ENCODE measurements at regions not wholly inside any gene's neighbourhood (a gene's known extent, or its start where the extent isn't known, plus 50 kb on each side); places are given as distances from the start of the nearest gene placed in this dataset.
"Not testable (repeated sequence)": the region's sequence is repeated elsewhere in the genome, so short reads cannot be mapped to it uniquely, and the experiment has no call there.

DNA sequence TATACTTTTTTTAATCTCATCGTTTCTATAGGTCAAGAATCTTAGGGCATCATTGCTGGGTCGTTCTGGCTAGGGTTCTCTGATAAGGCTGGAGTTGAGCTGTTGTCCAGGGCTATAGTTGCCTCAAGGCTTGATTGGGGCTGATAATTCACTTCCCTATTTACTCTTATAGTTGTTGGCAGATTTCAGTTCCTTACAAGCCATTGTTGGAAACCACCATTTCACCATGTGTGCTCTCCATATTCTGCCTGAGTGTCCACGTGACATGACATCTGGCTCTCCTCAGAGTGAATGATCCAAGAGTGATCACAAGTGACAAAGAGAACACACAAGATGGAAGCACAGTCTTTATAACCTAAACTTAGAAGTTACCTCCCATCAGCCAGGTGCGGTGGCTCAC lies 852.2 kb downstream of the EFNA5 start:
- Histone ChIP-seq H3K27ac (ENCODE audit: low read length) (no peak overlapping the region), H3K4me3 (ENCODE audit: low read length) (no peak overlapping the region), H3K4me1 (ENCODE audit: control insufficient read depth, insufficient read depth, low read length) (no peaks in the 10 kb centered on the region), H3K27me3 (ENCODE audit: control insufficient read depth, insufficient read depth) (no peaks in the 10 kb centered on the region), H3K9me3 (ENCODE audit: control insufficient read depth, low read length) (no peaks in the 10 kb centered on the region)
- ATAC-seq (no peak), DNase-seq (no peak)
- intact Hi-C loops (cut with DNase I): no loop called here
- whole genome bisulfite sequencing: 79% methylated on average over 4 of the region's 4 CpGs

- 65% methylated on average over 2 of the region's 2 CpGs for WGBS
- DNase-seq (no peak), ATAC-seq (no peak)
- intact Hi-C loops (cut with DNase I): no loop called here
- H3K9me3 ChIP-seq (ENCODE audit: control insufficient read depth, low read length): no peaks in the 10 kb centered on the region
- H3K4me3 ChIP-seq (ENCODE audit: low read length): no peak overlapping the region
- H3K4me1 ChIP-seq (ENCODE audit: control insufficient read depth, insufficient read depth, low read length): no peaks in the 10 kb centered on the region
- no peak overlapping the region for H3K27ac ChIP-seq (ENCODE audit: low read length)
- no peaks in the 10 kb centered on the region for H3K27me3 ChIP-seq (ENCODE audit: control insufficient read depth, insufficient read depth)
Measured at GRCh38 chr5:106814961-106815360, 855.8 kb downstream of the EFNA5 start.

- Histone ChIP-seq H3K4me1 (ENCODE audit: control insufficient read depth, insufficient read depth, low read length) (no peaks in the 10 kb centered on the region), H3K27me3 (ENCODE audit: control insufficient read depth, insufficient read depth) (no peaks in the 10 kb centered on the region), H3K9me3 (ENCODE audit: control insufficient read depth, low read length) (no peaks in the 10 kb centered on the region), H3K27ac (ENCODE audit: low read length) (no peak overlapping the region), H3K4me3 (ENCODE audit: low read length) (no peak overlapping the region)
- intact Hi-C loops (cut with DNase I): no loop called here
- WGBS: 59% methylated on average over 3 of the region's 3 CpGs
- ATAC-seq: no peak
- no peak for DNase-seq
Measured at GRCh38 chr5:106801554-106801953, 869.2 kb downstream of the EFNA5 start.

DNA sequence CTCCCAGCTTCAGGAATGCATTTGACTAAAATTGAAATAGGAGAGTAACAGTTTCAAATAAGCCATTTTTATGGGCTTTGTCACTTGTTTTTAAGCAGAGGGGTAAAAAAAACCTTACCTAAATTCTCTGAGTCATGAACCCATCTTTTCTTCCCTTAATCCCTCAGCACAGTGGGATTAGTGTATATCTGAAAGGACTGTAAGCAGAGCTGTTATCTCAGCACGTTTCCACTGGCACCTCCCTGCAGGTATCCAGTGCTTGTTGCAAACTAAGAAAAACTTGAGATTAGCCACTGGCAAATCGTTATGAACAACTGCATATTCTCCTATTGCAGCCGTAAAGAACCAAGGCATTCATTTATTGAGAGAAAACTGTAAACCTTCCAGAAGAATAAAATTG lies 872.7 kb downstream of the EFNA5 start:
- no peak overlapping the region for H3K4me3 ChIP-seq (ENCODE audit: low read length)
- 44% methylated on average over 3 of the region's 3 CpGs for WGBS
- H3K4me1 ChIP-seq (ENCODE audit: control insufficient read depth, insufficient read depth, low read length): no peaks in the 10 kb centered on the region
- DNase-seq: no peak
- no peak for ATAC-seq
- H3K27me3 ChIP-seq (ENCODE audit: control insufficient read depth, insufficient read depth): no peaks in the 10 kb centered on the region
- intact Hi-C loops (cut with DNase I): no loop called here
- no peaks in the 10 kb centered on the region for H3K9me3 ChIP-seq (ENCODE audit: control insufficient read depth, low read length)
- H3K27ac ChIP-seq (ENCODE audit: low read length): no peak overlapping the region

GRCh38 chr5:106796081-106796480 lies 874.7 kb downstream of the EFNA5 start:
- intact Hi-C loops (cut with DNase I): no loop called here
- ATAC-seq (no peak), DNase-seq (no peak)
- Histone ChIP-seq H3K27me3 (ENCODE audit: control insufficient read depth, insufficient read depth) (no peaks in the 10 kb centered on the region), H3K27ac (ENCODE audit: low read length) (no peak overlapping the region), H3K4me1 (ENCODE audit: control insufficient read depth, insufficient read depth, low read length) (no peaks in the 10 kb centered on the region), H3K9me3 (ENCODE audit: control insufficient read depth, low read length) (no peaks in the 10 kb centered on the region), H3K4me3 (ENCODE audit: low read length) (no peak overlapping the region)
- 72% methylated on average over 3 of the region's 3 CpGs for WGBS

DNA sequence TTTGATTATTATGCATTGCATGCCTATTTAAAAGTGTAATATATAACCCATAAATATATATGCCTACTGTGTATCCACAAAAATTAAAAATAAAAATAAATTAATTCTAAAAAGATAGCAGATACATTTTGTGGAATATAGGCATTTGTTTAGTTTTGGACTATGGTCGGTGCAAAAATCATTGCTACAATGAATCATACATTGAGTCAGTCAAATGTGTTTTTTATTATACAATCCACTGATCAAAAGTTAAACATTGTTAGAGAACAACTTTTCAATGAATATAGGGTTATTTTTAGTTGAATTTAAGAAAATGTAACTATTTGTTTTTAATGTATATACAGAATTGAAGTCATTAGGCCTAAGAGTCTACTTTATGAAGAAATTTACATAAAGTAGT lies 885.9 kb downstream of the EFNA5 start:
- 97% methylated on average over 1 of the region's 1 CpG for WGBS

DNA sequence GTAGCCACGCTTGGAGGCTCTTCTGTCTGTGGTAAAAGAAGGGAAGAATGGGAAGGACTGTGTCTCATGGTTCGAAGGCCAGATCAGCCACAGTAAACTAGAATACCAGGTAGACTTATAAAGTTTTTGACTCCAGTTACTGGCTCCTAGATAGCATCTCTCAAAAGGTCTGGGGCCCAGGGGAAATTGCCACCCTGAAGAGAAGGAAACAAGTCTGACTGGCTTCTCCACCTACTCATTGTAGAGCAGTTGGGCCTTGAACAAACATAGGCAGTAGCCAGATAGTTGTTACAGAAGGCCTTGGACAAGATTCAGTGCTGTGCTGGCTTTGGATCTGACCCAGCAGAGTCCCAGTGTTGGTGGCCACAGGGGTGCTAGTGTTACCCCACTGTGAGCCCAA lies 890.4 kb downstream of the EFNA5 start:
- ATAC-seq (no peak), DNase-seq (no peak)
- no peak overlapping the region for H3K4me3 ChIP-seq (ENCODE audit: low read length)
- 83% methylated on average over 2 of the region's 2 CpGs for WGBS
- H3K9me3 ChIP-seq (ENCODE audit: control insufficient read depth, low read length): no peaks in the 10 kb centered on the region
- intact Hi-C loops (cut with DNase I): no loop called here
- H3K27me3 ChIP-seq (ENCODE audit: control insufficient read depth, insufficient read depth): no peaks in the 10 kb centered on the region
- H3K4me1 ChIP-seq (ENCODE audit: control insufficient read depth, insufficient read depth, low read length): no peaks in the 10 kb centered on the region
- no peak overlapping the region for H3K27ac ChIP-seq (ENCODE audit: low read length)

More for the DNA sequence above, 885.9 kb downstream of the EFNA5 start:
- intact Hi-C loops (cut with DNase I): no loop called here
- no peak for DNase-seq
- Histone ChIP-seq H3K4me3 (ENCODE audit: low read length) (no peak overlapping the region), H3K4me1 (ENCODE audit: control insufficient read depth, insufficient read depth, low read length) (no peaks in the 10 kb centered on the region), H3K27ac (ENCODE audit: low read length) (no peak overlapping the region), H3K9me3 (ENCODE audit: control insufficient read depth, low read length) (no peaks in the 10 kb centered on the region), H3K27me3 (ENCODE audit: control insufficient read depth, insufficient read depth) (no peaks in the 10 kb centered on the region)
- no peak for ATAC-seq

GRCh38 chr5:106776515-106776914 lies 894.2 kb downstream of the EFNA5 start:
- DNase-seq: peak in 1 of 3 donors; percentile 27
- intact Hi-C loops (cut with DNase I); H3K4me3 ChIP-seq (ENCODE audit: low read length); H3K4me1 ChIP-seq (ENCODE audit: control insufficient read depth, insufficient read depth, low read length); H3K27ac ChIP-seq (ENCODE audit: low read length); H3K27me3 ChIP-seq (ENCODE audit: control insufficient read depth, insufficient read depth); ATAC-seq; H3K9me3 ChIP-seq (ENCODE audit: control insufficient read depth, low read length): not testable (repeated sequence)
- WGBS: 83% methylated on average over 6 of the region's 6 CpGs

GRCh38 chr5:106768392-106768791 lies 902.3 kb downstream of the EFNA5 start:
- Histone ChIP-seq H3K4me1 (ENCODE audit: control insufficient read depth, insufficient read depth, low read length) (no peaks in the 10 kb centered on the region), H3K9me3 (ENCODE audit: control insufficient read depth, low read length) (no peaks in the 10 kb centered on the region), H3K4me3 (ENCODE audit: low read length) (no peak overlapping the region), H3K27me3 (ENCODE audit: control insufficient read depth, insufficient read depth) (no peaks in the 10 kb centered on the region), H3K27ac (ENCODE audit: low read length) (no peak overlapping the region)
- DNase-seq (no peak), ATAC-seq (no peak)
- 79% methylated on average over 4 of the region's 4 CpGs for WGBS
- intact Hi-C loops (cut with DNase I): no loop called here

DNA sequence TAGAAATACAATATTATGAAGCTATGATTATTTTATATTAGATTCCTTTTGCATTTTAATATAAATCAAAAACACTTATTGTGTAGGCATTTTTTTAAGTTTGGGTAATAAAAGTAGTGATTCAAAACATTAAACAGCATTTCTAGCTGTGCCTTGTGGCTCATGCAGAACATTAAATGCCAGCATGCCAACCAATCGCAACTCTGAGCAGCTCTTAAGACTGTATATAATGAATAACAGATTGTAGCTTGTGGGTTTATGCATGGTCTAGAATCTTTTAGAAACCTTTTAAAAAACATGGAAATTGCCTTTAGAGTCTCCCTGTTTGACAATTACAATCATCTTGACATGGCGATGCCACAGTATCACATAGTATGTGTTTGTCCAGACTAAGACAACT lies 903.8 kb downstream of the EFNA5 start:
- no peak overlapping the region for H3K27ac ChIP-seq (ENCODE audit: low read length)
- no peak overlapping the region for H3K4me3 ChIP-seq (ENCODE audit: low read length)
- no peaks in the 10 kb centered on the region for H3K9me3 ChIP-seq (ENCODE audit: control insufficient read depth, low read length)
- no peaks in the 10 kb centered on the region for H3K27me3 ChIP-seq (ENCODE audit: control insufficient read depth, insufficient read depth)
- 92% methylated on average over 2 of the region's 2 CpGs for WGBS
- DNase-seq (no peak), ATAC-seq (no peak)
- no peaks in the 10 kb centered on the region for H3K4me1 ChIP-seq (ENCODE audit: control insufficient read depth, insufficient read depth, low read length)
- intact Hi-C loops (cut with DNase I): no loop called here

- intact Hi-C loops (cut with DNase I): no loop called here
- Histone ChIP-seq H3K9me3 (ENCODE audit: control insufficient read depth, low read length) (no peaks in the 10 kb centered on the region), H3K4me1 (ENCODE audit: control insufficient read depth, insufficient read depth, low read length) (no peaks in the 10 kb centered on the region), H3K4me3 (ENCODE audit: low read length) (no peak overlapping the region), H3K27ac (ENCODE audit: low read length) (no peak overlapping the region), H3K27me3 (ENCODE audit: control insufficient read depth, insufficient read depth) (no peaks in the 10 kb centered on the region)
- WGBS: 58% methylated on average over 3 of the region's 3 CpGs
- ATAC-seq (no peak), DNase-seq (peak in 1 of 3 donors; percentile 11)
Measured at GRCh38 chr5:106759581-106759980, 911.2 kb downstream of the EFNA5 start.

- no peak overlapping the region for H3K27ac ChIP-seq (ENCODE audit: low read length)
- ATAC-seq (no peak), DNase-seq (no peak)
- H3K9me3 ChIP-seq (ENCODE audit: control insufficient read depth, low read length): no peaks in the 10 kb centered on the region
- intact Hi-C loops (cut with DNase I): no loop called here
- H3K27me3 ChIP-seq (ENCODE audit: control insufficient read depth, insufficient read depth): no peaks in the 10 kb centered on the region
- H3K4me3 ChIP-seq (ENCODE audit: low read length): no peak overlapping the region
- H3K4me1 ChIP-seq (ENCODE audit: control insufficient read depth, insufficient read depth, low read length): no peaks in the 10 kb centered on the region
- WGBS: 69% methylated on average over 1 of the region's 1 CpG
Measured at GRCh38 chr5:106759152-106759551, 911.6 kb downstream of the EFNA5 start.

All from right cardiac atrium (tissue), 5 donors.